Activated naive CD8-positive, alpha-beta T cell treated with anti-CD3 and anti-CD28 coated beads, Interleukin-2, amount 10 ng/mL, durations not matched to agents 7 days and 5 days (primary cell): ENCODE measurements at regions not wholly inside any gene's neighbourhood (a gene's known extent, or its start where the extent isn't known, plus 50 kb on each side); places are given as distances from the start of the nearest gene placed in this dataset.
"Not testable (repeated sequence)": the region's sequence is repeated elsewhere in the genome, so short reads cannot be mapped to it uniquely, and the experiment has no call there.

Source experiments
- ATAC-seq: fragments of 150-1000 bp; cut with Tn5 transposase; one replicate; pipeline ENCODE4 v1.10.0; 2021; ENCODE audit warnings: low read depth, moderate library complexity
- POLR2A ChIA-PET: fragments of 350-600 bp; sonication (Branson Sonifier 250); formaldehyde crosslinking; loops from one replicate; lab custom pipeline; 2021; ENCODE audit warnings: antibody characterized with exemption; lab: Charles Lee
- DNase-seq: peaks from one replicate; pipeline ENCODE4 v3.0.0; 2021
- H3K27ac Mint-ChIP-seq: one replicate; pipeline ENCODE4 v1.8.0; 2022; ENCODE audit warnings: mild to moderate bottlenecking, mixed read lengths
- H3K27me3 Mint-ChIP-seq: one replicate; pipeline ENCODE4 v1.8.0; 2022; ENCODE audit warnings: mild to moderate bottlenecking, moderate library complexity, mixed read lengths
- H3K36me3 Mint-ChIP-seq: one replicate; pipeline ENCODE4 v1.8.0; 2021; ENCODE audit warnings: mild to moderate bottlenecking, mixed read lengths
- H3K4me1 Mint-ChIP-seq: one replicate; pipeline ENCODE4 v1.8.0; 2021; ENCODE audit warnings: mixed read lengths
- H3K4me3 Mint-ChIP-seq: one replicate; pipeline ENCODE4 v1.8.0; 2022; ENCODE audit warnings: mild to moderate bottlenecking, moderate library complexity, mixed read lengths
- H3K9me3 Mint-ChIP-seq: one replicate; pipeline ENCODE4 v1.8.0; 2021; ENCODE audit warnings: mixed read lengths

DNA sequence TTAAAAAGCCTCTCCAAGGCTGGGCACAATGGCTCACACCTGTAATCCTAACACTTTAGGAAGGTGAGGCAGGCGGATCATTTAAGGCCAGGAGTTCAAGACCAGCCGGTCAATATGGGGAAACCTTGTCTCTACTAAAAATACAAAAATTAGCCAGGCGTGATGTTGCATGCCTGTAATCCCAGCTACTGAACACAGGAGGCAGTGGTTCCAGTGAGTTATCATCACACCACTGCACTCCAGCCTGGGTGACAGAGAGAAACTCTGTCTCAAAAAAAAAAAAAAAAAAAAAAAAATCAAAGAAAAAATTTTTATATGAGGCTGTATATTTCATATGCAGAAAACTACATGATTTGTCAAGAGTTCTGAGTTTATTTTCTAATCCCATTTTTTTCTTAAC is 1107.1 kb upstream of the TMPRSS15 start:
- no peak for DNase-seq
- POLR2A ChIA-PET: no interaction called here

DNA sequence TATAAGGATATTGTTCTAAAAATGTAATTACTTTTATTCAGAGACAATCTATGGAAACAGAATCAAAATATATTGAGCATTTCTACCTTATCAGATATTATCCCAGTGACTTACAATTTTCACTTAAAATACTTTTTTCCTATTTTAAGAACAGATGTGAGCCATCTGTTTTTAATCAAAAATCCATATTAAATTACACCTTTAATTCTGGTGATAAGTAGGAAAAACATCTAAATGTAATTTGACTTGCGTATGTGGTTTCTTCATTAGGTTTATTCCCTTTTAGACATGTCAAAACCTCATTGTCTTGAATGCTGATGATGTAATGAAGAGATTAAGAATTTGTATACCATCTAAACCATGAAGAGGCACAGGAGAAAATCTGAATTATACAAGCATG is 1118.8 kb upstream of the TMPRSS15 start:
- Mint-ChIP-seq H3K27ac (no peak overlapping the region), H3K36me3 (no peaks in the 10 kb centered on the region), H3K4me1 (no peaks in the 10 kb centered on the region), H3K4me3 (no peak overlapping the region), H3K27me3 (no peaks in the 10 kb centered on the region), H3K9me3 (peaks cover 3% of the 10 kb centered on the region)
- no peak for ATAC-seq
- no peak for DNase-seq
- POLR2A ChIA-PET: no interaction called here

More for the DNA sequence above, 1107.1 kb upstream of the TMPRSS15 start:
- no peak overlapping the region for H3K27ac Mint-ChIP-seq
- H3K36me3 Mint-ChIP-seq: no peaks in the 10 kb centered on the region
- H3K9me3 Mint-ChIP-seq: peaks cover 9% of the 10 kb centered on the region
- no peak overlapping the region for H3K4me3 Mint-ChIP-seq
- no peaks in the 10 kb centered on the region for H3K4me1 Mint-ChIP-seq
- ATAC-seq: no peak
- H3K27me3 Mint-ChIP-seq: no peaks in the 10 kb centered on the region

DNA sequence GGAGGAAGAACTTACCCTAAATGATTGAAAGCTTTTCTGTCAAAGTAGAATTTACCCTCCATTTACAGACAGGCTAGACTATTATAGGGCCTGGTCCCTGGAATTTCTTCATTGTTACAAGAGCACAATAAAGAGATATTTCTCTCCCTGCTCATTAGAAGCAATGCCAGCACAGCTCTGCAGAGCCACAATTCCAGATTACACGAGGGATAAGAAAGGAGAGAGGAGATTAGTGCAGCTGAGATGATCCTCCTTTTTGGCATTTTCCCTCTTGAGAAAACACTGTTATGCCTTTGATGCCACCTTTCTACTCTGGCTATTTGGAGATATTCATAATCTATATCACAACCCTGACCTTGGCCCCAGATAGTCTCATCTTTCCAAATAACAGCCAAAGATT is 1119.5 kb upstream of the TMPRSS15 start:
- Mint-ChIP-seq H3K9me3 (peaks cover 3% of the 10 kb centered on the region), H3K4me1 (no peaks in the 10 kb centered on the region), H3K36me3 (no peaks in the 10 kb centered on the region), H3K27ac (no peak overlapping the region), H3K27me3 (no peaks in the 10 kb centered on the region), H3K4me3 (no peak overlapping the region)
- no peak for DNase-seq
- ATAC-seq: no peak
- POLR2A ChIA-PET: no interaction called here

- no peak overlapping the region for H3K27ac Mint-ChIP-seq
- ATAC-seq (no peak), DNase-seq (no peak)
- no peaks in the 10 kb centered on the region for H3K4me1 Mint-ChIP-seq
- peaks cover 3% of the 10 kb centered on the region for H3K9me3 Mint-ChIP-seq
- no peaks in the 10 kb centered on the region for H3K27me3 Mint-ChIP-seq
- no peaks in the 10 kb centered on the region for H3K36me3 Mint-ChIP-seq
- H3K4me3 Mint-ChIP-seq: no peak overlapping the region
- POLR2A ChIA-PET: no interaction called here
Observed at GRCh38 chr21:19523746-19524145, 1120.2 kb upstream of the TMPRSS15 start.

DNA sequence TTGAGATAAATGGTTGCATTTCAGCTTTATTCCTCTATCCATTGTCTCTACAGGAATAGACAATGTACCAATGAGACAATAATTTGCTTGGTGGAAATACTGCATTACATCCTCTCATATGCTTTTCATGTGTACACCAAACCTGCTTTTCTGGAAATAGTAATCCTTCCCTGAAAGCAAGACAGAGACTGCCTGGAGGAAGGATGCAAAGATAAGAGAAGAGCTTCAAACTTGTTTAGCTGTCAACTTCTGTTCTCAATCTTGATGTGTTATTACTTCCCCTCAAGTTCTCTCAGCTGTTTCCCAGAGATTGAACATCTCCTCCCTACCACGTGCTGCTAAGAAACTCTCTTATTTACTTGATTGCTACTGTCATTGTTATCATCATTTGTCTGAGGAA is 1125.4 kb upstream of the TMPRSS15 start:
- DNase-seq (no peak), ATAC-seq (no peak)
- POLR2A ChIA-PET: no interaction called here
- Mint-ChIP-seq H3K27ac (no peak overlapping the region), H3K9me3 (peaks cover 2% of the 10 kb centered on the region), H3K36me3 (no peaks in the 10 kb centered on the region), H3K4me3 (no peak overlapping the region), H3K4me1 (no peaks in the 10 kb centered on the region), H3K27me3 (no peaks in the 10 kb centered on the region)

DNA sequence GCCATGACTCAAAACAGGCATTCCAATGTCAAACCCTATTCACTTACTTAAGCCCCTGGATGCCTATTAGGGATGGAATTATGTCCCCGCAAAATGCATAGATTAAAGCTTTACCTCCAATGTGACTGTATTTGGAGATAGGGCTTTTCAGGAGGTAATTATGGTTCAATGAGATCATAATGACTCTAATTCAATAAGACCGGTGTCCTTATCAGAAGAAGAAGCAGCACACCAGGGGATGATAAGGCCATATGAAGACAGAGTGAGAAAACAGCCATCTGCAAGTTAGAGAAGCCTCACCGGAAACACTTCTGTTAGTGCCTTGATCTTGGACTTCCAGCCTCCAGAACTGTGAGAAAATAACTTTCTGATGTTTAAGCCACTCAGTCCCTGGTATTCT is 1131.8 kb upstream of the TMPRSS15 start:
- ATAC-seq: no peak
- H3K36me3 Mint-ChIP-seq: no peaks in the 10 kb centered on the region
- POLR2A ChIA-PET: no interaction called here
- H3K9me3 Mint-ChIP-seq: peaks cover 1% of the 10 kb centered on the region
- DNase-seq: no peak
- H3K4me1 Mint-ChIP-seq: no peaks in the 10 kb centered on the region
- no peak overlapping the region for H3K27ac Mint-ChIP-seq
- no peak overlapping the region for H3K4me3 Mint-ChIP-seq
- no peaks in the 10 kb centered on the region for H3K27me3 Mint-ChIP-seq

GRCh38 chr21:19537116-19537515 is 1133.5 kb upstream of the TMPRSS15 start:
- no peak for ATAC-seq
- no peak for DNase-seq
- POLR2A ChIA-PET: no interaction called here
- Mint-ChIP-seq H3K4me1 (no peaks in the 10 kb centered on the region), H3K27me3 (no peaks in the 10 kb centered on the region), H3K36me3 (no peaks in the 10 kb centered on the region), H3K9me3 (peaks cover 1% of the 10 kb centered on the region), H3K4me3 (no peak overlapping the region), H3K27ac (no peak overlapping the region)

GRCh38 chr21:19540287-19540686 is 1136.7 kb upstream of the TMPRSS15 start:
- ATAC-seq (no peak), DNase-seq (no peak)
- peaks cover 10% of the 10 kb centered on the region for H3K9me3 Mint-ChIP-seq
- H3K27ac Mint-ChIP-seq: no peak overlapping the region
- no peak overlapping the region for H3K4me3 Mint-ChIP-seq
- H3K27me3 Mint-ChIP-seq: no peaks in the 10 kb centered on the region
- no peaks in the 10 kb centered on the region for H3K4me1 Mint-ChIP-seq
- POLR2A ChIA-PET: no interaction called here
- peaks cover 2% of the 10 kb centered on the region for H3K36me3 Mint-ChIP-seq

GRCh38 chr21:19541602-19542001 is 1138.0 kb upstream of the TMPRSS15 start:
- no peak overlapping the region for H3K4me3 Mint-ChIP-seq
- ATAC-seq (no peak), DNase-seq (no peak)
- H3K27ac Mint-ChIP-seq: no peak overlapping the region
- POLR2A ChIA-PET: no interaction called here
- no peaks in the 10 kb centered on the region for H3K4me1 Mint-ChIP-seq
- H3K27me3 Mint-ChIP-seq: no peaks in the 10 kb centered on the region
- H3K9me3 Mint-ChIP-seq: peaks cover 12% of the 10 kb centered on the region
- H3K36me3 Mint-ChIP-seq: peaks cover 2% of the 10 kb centered on the region

GRCh38 chr21:19544493-19544892 is 1140.9 kb upstream of the TMPRSS15 start:
- H3K4me3 Mint-ChIP-seq, DNase-seq, H3K27me3 Mint-ChIP-seq, H3K36me3 Mint-ChIP-seq, H3K4me1 Mint-ChIP-seq, H3K27ac Mint-ChIP-seq, ATAC-seq, POLR2A ChIA-PET: not testable (repeated sequence)
- peaks cover 10% of the 10 kb centered on the region for H3K9me3 Mint-ChIP-seq

GRCh38 chr21:19547951-19548840 is 1144.6 kb upstream of the TMPRSS15 start:
- Mint-ChIP-seq H3K4me1 (no peaks in the 10 kb centered on the region), H3K4me3 (no peak overlapping the region), H3K27ac (no peak overlapping the region), H3K36me3 (no peaks in the 10 kb centered on the region), H3K9me3 (peaks cover 8% of the 10 kb centered on the region), H3K27me3 (no peaks in the 10 kb centered on the region)
- ATAC-seq (no peak), DNase-seq (no peak)
- POLR2A ChIA-PET: no interaction called here

GRCh38 chr21:19553919-19554615 is 1150.5 kb upstream of the TMPRSS15 start:
- H3K27ac Mint-ChIP-seq: no peak overlapping the region
- DNase-seq (no peak), ATAC-seq (no peak)
- H3K36me3 Mint-ChIP-seq: no peaks in the 10 kb centered on the region
- no peaks in the 10 kb centered on the region for H3K27me3 Mint-ChIP-seq
- no peaks in the 10 kb centered on the region for H3K9me3 Mint-ChIP-seq
- POLR2A ChIA-PET: no interaction called here
- no peaks in the 10 kb centered on the region for H3K4me1 Mint-ChIP-seq
- H3K4me3 Mint-ChIP-seq: no peak overlapping the region

DNA sequence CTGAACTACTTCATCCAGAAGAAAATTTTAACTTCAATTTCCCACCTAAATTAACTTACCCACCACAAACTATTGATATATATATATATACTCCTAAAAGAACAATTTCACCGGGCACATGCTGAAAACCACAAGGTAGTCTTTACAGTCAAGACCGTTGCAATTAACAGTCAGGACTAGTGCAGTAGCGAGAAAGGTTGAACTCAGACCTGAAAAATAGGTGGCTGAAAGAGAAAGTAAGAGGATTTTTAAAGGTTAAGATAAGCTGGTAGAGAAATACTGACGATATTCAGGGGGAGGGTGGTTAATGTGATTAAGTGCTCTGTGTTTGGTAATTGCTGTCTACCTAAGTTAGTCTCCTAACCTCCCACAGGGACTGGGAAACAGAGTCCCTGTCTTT is 1153.5 kb upstream of the TMPRSS15 start:
- no peak overlapping the region for H3K4me3 Mint-ChIP-seq
- no peak overlapping the region for H3K27ac Mint-ChIP-seq
- peaks cover 2% of the 10 kb centered on the region for H3K9me3 Mint-ChIP-seq
- POLR2A ChIA-PET: no interaction called here
- H3K4me1 Mint-ChIP-seq: no peaks in the 10 kb centered on the region
- no peaks in the 10 kb centered on the region for H3K36me3 Mint-ChIP-seq
- ATAC-seq (no peak), DNase-seq (no peak)
- no peaks in the 10 kb centered on the region for H3K27me3 Mint-ChIP-seq

- H3K27me3 Mint-ChIP-seq: no peaks in the 10 kb centered on the region
- no peak overlapping the region for H3K27ac Mint-ChIP-seq
- no peaks in the 10 kb centered on the region for H3K4me1 Mint-ChIP-seq
- no peaks in the 10 kb centered on the region for H3K36me3 Mint-ChIP-seq
- POLR2A ChIA-PET: no interaction called here
- ATAC-seq: no peak
- no peak for DNase-seq
- peaks cover 3% of the 10 kb centered on the region for H3K9me3 Mint-ChIP-seq
- H3K4me3 Mint-ChIP-seq: no peak overlapping the region
Observed at GRCh38 chr21:19557488-19557887, 1153.9 kb upstream of the TMPRSS15 start.
